Liver (tissue), 2 donors: ENCODE measurements at regions not wholly inside any gene's neighbourhood (a gene's known extent, or its start where the extent isn't known, plus 50 kb on each side); places are given as distances from the start of the nearest gene placed in this dataset.

Source experiments
- FOXA1 ChIP-seq: IDR thresholded peaks from 2 replicates; pipeline ENCODE4 v1.6.1; 2016; ENCODE audit warnings: antibody characterized with exemption
- TF ChIP-seq, protein P1 (sequence below): IDR thresholded peaks from 2 replicates; pipeline ENCODE4 v1.6.1; 2016; ENCODE audit warnings: antibody characterized with exemption
- TF ChIP-seq, protein P2 (sequence below): fragments of 150-350 bp; IDR thresholded peaks from 2 replicates; pipeline ENCODE4 v1.5.1; 2017; ENCODE audit warnings: improper control_type of control experiment, low read depth, low read length; ENCODE audit not compliant: missing input control
- donor health status: healthy.

GRCh38 chr9:82424599-82425120, 436.1 kb downstream of the SPATA31D1 start:
- TF ChIP-seq, protein P1, sequence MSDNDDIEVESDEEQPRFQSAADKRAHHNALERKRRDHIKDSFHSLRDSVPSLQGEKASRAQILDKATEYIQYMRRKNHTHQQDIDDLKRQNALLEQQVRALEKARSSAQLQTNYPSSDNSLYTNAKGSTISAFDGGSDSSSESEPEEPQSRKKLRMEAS = no peak
- TF ChIP-seq FOXA1 = no peak
- TF ChIP-seq, protein P2, sequence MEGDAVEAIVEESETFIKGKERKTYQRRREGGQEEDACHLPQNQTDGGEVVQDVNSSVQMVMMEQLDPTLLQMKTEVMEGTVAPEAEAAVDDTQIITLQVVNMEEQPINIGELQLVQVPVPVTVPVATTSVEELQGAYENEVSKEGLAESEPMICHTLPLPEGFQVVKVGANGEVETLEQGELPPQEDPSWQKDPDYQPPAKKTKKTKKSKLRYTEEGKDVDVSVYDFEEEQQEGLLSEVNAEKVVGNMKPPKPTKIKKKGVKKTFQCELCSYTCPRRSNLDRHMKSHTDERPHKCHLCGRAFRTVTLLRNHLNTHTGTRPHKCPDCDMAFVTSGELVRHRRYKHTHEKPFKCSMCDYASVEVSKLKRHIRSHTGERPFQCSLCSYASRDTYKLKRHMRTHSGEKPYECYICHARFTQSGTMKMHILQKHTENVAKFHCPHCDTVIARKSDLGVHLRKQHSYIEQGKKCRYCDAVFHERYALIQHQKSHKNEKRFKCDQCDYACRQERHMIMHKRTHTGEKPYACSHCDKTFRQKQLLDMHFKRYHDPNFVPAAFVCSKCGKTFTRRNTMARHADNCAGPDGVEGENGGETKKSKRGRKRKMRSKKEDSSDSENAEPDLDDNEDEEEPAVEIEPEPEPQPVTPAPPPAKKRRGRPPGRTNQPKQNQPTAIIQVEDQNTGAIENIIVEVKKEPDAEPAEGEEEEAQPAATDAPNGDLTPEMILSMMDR = no peak
